Keratinocyte (primary cell): ENCODE measurements at regions not wholly inside any gene's neighbourhood (a gene's known extent, or its start where the extent isn't known, plus 50 kb on each side); places are given as distances from the start of the nearest gene placed in this dataset.
"Not testable (repeated sequence)": the region's sequence is repeated elsewhere in the genome, so short reads cannot be mapped to it uniquely, and the experiment has no call there.

ENCODE experiments used
- EZH2 ChIP-seq: IDR thresholded peaks from one replicate; pipeline ENCODE4 v1.6.1; 2012; ENCODE audit warnings: inconsistent platforms, mild to moderate bottlenecking, low read length, moderate library complexity
- TF ChIP-seq, protein P1 (sequence below), 3 experiments: IDR thresholded peaks in 1 of 3; conservative IDR thresholded peaks in 1 of 3; optimal IDR thresholded peaks in 1 of 3; 2 replicates in 2 of 3; 3 replicates in 1 of 3; pipeline versions ENCODE3 to v1.5.1; 2011; ENCODE audit warnings: low read length in 3 of 3, mild to moderate bottlenecking in 3 of 3, moderate library complexity in 2 of 3, control low read depth in 1 of 3, inconsistent platforms in 1 of 3; ENCODE audit not compliant: insufficient read depth in 2 of 3; ENCODE audit errors: extremely low read depth in 1 of 3

DNA sequence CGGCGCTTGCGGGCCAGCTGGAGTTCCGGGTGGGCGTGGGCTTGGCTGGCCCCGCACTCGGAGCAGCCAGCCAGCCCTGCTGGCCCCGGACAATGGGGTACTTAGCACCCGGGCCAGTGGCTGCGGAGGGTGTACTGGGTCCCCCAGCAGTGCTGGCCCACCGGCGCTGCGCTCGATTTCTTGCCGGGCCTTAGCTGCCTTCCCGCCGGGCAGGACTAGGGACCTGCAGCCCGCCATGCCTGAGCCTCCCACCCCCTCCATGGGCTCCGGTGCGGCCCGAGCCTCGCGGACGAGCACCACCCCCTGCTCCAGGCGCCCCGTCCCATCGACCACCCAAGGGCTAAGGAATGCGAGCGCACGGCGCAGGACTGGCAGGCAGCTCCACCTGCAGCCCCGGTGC, 61.4 kb upstream of the CAPRIN1 start:
- TF ChIP-seq, protein P1, sequence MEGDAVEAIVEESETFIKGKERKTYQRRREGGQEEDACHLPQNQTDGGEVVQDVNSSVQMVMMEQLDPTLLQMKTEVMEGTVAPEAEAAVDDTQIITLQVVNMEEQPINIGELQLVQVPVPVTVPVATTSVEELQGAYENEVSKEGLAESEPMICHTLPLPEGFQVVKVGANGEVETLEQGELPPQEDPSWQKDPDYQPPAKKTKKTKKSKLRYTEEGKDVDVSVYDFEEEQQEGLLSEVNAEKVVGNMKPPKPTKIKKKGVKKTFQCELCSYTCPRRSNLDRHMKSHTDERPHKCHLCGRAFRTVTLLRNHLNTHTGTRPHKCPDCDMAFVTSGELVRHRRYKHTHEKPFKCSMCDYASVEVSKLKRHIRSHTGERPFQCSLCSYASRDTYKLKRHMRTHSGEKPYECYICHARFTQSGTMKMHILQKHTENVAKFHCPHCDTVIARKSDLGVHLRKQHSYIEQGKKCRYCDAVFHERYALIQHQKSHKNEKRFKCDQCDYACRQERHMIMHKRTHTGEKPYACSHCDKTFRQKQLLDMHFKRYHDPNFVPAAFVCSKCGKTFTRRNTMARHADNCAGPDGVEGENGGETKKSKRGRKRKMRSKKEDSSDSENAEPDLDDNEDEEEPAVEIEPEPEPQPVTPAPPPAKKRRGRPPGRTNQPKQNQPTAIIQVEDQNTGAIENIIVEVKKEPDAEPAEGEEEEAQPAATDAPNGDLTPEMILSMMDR (optimal IDR thresholded peaks at IDR 0.05 in 1 of 3, IDR thresholded peaks at IDR 0.05 in 1 of 3, conservative IDR thresholded peaks at IDR 0.05 in 1 of 3; ENCODE audit: extremely low read depth in 1 of 3, insufficient read depth in 2 of 3, low read length in 3 of 3), result not testable (repeated sequence)
- TF ChIP-seq EZH2, result not testable (repeated sequence)
